ENCODE measurements at regions not wholly inside any gene's neighbourhood (a gene's known extent, or its start where the extent isn't known, plus 50 kb on each side); places are given as distances from the start of the nearest gene placed in this dataset.
"Not testable (repeated sequence)": the region's sequence is repeated elsewhere in the genome, so short reads cannot be mapped to it uniquely, and the experiment has no call there.

DNA sequence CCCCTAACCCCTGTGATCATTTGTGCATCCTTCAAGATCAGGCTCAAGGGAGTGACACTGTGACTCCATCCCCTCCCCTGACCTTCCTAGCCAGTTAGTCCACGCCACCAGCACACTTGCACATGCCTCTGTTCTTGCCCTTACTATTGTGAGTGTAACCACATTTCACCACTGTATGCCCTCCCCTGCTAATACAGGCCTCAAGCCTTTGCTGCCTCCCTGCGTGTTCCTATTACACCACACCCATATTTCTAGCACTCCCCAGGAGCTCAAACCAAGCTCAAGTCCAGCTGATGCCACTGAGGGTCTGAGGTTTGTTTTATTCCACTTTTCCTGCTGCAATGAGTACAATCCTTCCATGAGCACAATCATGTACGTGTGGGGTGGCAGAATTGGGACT, 119.3 kb upstream of the FOXN2 start:
- Histone ChIP-seq H3K27me3 (ENCODE audit: insufficient read depth, low read length) (no peaks in the 10 kb centered on the region), H3K4me3 (ENCODE audit: low read length) (no peak overlapping the region), H3K36me3 (ENCODE audit: insufficient read depth, low read length) (no peaks in the 10 kb centered on the region), H3K9me3 (ENCODE audit: low read length) (no peaks in the 10 kb centered on the region), H2AFZ (ENCODE audit: low read depth, low read length) (no peak overlapping the region), H3K4me1 (ENCODE audit: insufficient read depth, low read length) (peaks cover 14% of the 10 kb centered on the region)

DNA sequence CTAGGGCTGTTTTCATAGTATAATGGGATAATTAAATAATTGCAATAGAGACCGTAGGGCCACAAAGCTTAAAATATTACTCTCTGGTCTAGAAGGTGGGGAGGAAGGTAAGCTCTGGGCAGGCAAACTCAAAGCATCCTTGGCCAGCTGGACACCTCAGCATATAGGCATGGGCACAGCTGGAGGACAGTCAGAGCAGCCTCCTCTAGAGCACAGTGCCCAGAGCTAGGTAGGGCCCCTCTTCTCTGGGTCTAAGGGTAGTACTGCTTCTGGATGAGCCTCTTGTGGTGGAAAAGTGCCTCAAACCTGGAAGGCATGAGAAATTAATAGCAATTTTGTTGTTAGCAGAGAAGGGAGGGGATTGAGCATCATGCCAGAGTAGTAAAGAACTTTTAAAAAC, 116.9 kb upstream of the FOXN2 start:
- peaks cover 8% of the 10 kb centered on the region for H3K4me1 ChIP-seq (ENCODE audit: insufficient read depth, low read length)
- H3K4me3 ChIP-seq (ENCODE audit: low read length) = no peak overlapping the region
- H3K27me3 ChIP-seq (ENCODE audit: insufficient read depth, low read length) = no peaks in the 10 kb centered on the region
- no peaks in the 10 kb centered on the region for H3K36me3 ChIP-seq (ENCODE audit: insufficient read depth, low read length)
- H2AFZ ChIP-seq (ENCODE audit: low read depth, low read length) = no peak overlapping the region
- no peaks in the 10 kb centered on the region for H3K9me3 ChIP-seq (ENCODE audit: low read length)

DNA sequence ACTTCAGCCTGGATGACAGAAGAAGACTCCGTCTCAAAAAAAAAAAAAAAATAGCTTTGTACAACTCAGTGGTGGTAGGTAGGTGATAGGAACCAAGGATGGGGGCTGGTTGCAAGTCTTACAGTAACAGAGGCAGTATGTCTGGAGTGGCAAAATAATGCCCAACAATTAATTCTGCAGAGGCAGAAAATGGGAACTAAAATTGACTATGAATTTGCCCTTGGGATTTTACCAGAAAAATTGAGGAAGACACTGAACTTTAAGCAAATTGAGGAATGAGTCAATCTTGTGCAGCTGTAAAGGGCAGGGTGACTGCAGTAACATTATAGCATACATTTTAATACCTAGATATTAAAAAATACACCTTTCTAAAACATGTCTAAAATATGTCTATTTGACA, 116.1 kb upstream of the FOXN2 start:
- peaks cover 8% of the 10 kb centered on the region for H3K4me1 ChIP-seq (ENCODE audit: insufficient read depth, low read length)
- H2AFZ ChIP-seq (ENCODE audit: low read depth, low read length) = no peak overlapping the region
- no peaks in the 10 kb centered on the region for H3K27me3 ChIP-seq (ENCODE audit: insufficient read depth, low read length)
- H3K9me3 ChIP-seq (ENCODE audit: low read length) = no peaks in the 10 kb centered on the region
- no peak overlapping the region for H3K4me3 ChIP-seq (ENCODE audit: low read length)
- no peaks in the 10 kb centered on the region for H3K36me3 ChIP-seq (ENCODE audit: insufficient read depth, low read length)

DNA sequence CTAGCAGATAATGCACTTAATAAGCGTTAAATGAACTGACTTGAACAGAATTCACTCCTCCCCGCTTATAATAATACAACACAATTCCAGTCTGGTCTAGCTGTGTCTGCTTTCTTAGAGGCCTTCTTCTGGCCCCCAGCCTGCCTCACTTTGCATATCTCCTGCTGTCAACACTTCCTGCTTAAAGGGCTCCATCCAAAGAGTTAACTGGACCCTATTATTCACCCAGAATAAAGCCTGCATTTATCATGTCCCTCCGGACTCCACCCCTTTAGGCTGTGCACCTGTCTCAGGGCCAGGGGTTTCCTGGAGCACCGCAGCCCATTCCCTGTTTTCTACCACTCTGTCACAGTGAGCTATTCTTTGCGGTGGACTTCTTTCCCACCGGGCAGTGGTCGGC, 115.4 kb upstream of the FOXN2 start:
- Histone ChIP-seq H3K9me3 (ENCODE audit: low read length) (no peaks in the 10 kb centered on the region), H3K4me3 (ENCODE audit: low read length) (no peak overlapping the region), H3K36me3 (ENCODE audit: insufficient read depth, low read length) (no peaks in the 10 kb centered on the region), H2AFZ (ENCODE audit: low read depth, low read length) (peak overlapping the region; percentile 23), H3K27me3 (ENCODE audit: insufficient read depth, low read length) (no peaks in the 10 kb centered on the region), H3K4me1 (ENCODE audit: insufficient read depth, low read length) (peaks cover 8% of the 10 kb centered on the region)

DNA sequence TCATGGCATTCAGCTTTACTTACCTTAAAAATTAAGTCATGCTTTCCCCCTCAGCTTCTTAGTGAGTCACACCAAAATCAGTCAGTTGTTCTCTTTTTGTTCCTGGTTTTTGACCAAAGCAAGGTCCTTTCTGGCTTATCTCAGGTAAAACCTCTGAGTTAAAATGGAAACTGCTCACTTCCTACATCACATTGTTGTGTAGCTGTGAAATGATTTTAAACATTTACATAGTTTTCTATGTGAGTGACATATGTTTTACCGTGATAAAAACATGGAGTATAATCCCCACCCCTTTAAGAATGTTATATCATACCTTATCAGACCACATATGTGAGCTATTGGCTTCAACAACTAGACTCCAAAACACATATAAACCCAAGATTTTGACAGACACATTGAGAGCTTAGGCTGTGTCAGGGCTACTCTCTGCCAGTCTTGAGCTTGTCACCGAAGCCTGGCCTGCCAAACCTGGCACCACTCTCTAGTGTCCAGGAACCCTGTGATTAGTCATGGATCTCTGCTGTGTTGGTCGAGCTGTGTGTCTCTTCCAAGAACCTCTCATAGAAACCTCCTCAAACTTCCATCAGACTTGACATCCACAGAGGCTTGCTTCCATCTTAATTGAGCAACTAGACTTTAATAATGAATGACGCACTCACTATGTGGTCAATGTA, 113.7 kb upstream of the FOXN2 start:
- Histone ChIP-seq H3K36me3 (ENCODE audit: insufficient read depth, low read length) (no peaks in the 10 kb centered on the region), H2AFZ (ENCODE audit: low read depth, low read length) (no peak overlapping the region), H3K9me3 (ENCODE audit: low read length) (no peaks in the 10 kb centered on the region), H3K4me1 (ENCODE audit: insufficient read depth, low read length) (peaks cover 14% of the 10 kb centered on the region), H3K27me3 (ENCODE audit: insufficient read depth, low read length) (no peaks in the 10 kb centered on the region), H3K4me3 (ENCODE audit: low read length) (no peak overlapping the region)

DNA sequence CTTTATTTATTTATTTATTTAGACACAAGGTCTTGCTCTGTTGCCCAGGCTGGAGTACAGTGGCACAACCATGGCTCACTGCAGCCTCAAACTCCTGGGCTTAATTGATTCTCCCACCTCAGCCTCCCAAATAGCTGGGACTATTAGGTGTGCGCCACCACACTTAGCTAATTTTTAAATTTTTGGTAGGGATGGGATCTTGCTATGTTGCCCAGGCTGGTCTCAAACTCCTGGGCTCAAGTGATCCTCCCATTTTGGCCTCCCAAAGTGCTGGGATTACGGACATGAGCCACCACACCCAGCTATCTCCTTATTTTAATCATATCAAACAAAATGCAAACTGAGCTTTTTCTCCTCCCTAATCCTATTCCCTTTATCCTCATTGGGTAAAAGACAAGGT, 113.0 kb upstream of the FOXN2 start:
- H2AFZ ChIP-seq (ENCODE audit: low read depth, low read length); H3K4me3 ChIP-seq (ENCODE audit: low read length); H3K27me3 ChIP-seq (ENCODE audit: insufficient read depth, low read length); H3K9me3 ChIP-seq (ENCODE audit: low read length); H3K36me3 ChIP-seq (ENCODE audit: insufficient read depth, low read length): not testable (repeated sequence)
- peaks cover 14% of the 10 kb centered on the region for H3K4me1 ChIP-seq (ENCODE audit: insufficient read depth, low read length)

DNA sequence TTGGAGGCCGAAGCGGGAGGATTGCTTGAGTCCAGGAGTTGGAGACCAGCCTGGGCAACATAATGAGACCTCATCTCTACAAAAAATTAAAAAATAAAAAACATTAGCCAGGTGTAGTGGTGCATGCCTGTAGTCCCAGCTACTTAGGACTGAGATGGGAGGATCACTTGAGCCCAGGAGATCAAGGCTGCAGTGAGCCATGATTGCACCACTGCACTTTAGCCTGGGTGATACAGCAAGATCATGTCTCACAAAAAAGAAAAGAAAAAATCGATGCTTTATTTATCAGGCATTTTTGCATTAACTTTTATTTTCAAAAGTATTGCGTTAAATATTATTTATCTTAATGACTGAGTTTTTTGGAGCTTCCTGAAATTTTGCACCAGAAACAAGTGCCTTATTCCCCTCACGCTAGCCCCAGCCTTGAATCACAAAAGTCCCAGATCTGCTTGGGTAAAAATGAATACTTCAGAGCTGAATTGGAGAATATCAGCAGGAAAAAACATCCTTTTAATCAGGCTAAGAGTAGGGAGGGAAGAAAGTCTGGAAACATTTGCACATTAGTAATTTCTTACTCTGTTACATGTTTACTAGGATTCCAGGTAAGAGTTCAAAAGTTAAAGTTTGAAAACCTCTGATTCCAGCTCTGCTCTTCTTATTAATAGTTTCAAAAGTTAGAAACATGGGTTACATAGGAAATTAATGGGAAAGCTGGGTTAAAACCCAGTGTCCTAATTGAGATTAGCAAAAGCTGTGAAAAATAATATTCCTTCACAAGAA, 111.4 kb upstream of the FOXN2 start:
- no peak overlapping the region for H2AFZ ChIP-seq (ENCODE audit: low read depth, low read length)
- no peaks in the 10 kb centered on the region for H3K9me3 ChIP-seq (ENCODE audit: low read length)
- no peak overlapping the region for H3K4me3 ChIP-seq (ENCODE audit: low read length)
- no peaks in the 10 kb centered on the region for H3K36me3 ChIP-seq (ENCODE audit: insufficient read depth, low read length)
- no peaks in the 10 kb centered on the region for H3K27me3 ChIP-seq (ENCODE audit: insufficient read depth, low read length)
- peaks cover 14% of the 10 kb centered on the region for H3K4me1 ChIP-seq (ENCODE audit: insufficient read depth, low read length)

DNA sequence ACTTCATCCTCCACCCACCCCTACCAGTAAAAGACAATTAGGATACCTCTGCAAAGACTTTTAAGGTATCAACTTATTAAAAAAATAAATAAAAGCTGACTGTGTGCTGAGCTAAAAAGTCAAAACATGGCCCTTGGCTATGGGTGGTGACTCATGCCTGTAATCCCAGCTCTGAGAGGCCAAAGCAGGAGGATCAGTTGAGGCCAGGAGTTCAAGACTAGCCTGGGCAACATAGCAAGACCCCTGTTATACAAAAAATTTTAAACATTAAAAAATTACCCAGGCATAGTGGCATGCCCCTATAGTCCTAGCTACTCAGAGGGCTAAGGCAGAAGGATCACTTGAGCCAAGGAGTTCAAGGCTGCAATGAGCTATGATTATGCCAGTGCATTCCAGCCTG, 110.8 kb upstream of the FOXN2 start:
- H3K27me3 ChIP-seq (ENCODE audit: insufficient read depth, low read length) = no peaks in the 10 kb centered on the region
- H3K4me1 ChIP-seq (ENCODE audit: insufficient read depth, low read length) = peaks cover 14% of the 10 kb centered on the region
- no peaks in the 10 kb centered on the region for H3K36me3 ChIP-seq (ENCODE audit: insufficient read depth, low read length)
- H3K9me3 ChIP-seq (ENCODE audit: low read length) = no peaks in the 10 kb centered on the region
- no peak overlapping the region for H2AFZ ChIP-seq (ENCODE audit: low read depth, low read length)
- H3K4me3 ChIP-seq (ENCODE audit: low read length) = no peak overlapping the region

DNA sequence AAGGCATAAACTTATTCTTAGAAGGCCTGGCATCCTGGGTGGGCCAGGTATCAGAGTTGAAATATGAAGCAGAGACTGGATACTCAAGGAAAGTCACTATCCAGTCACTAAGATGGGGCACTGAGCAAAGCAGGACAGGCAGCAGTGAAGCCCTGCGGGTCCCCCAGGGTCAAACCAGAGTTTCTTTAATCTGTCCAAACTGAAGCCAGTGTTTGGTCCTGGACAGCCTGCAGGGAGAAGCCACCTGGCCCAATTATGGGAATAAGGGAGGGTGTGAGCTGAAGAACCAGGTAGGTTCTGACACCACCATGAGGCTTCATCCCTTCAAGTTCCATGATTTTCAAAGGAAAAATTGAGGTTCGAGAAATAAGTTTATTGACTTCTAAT, 109.7 kb upstream of the FOXN2 start:
- Histone ChIP-seq H3K36me3 (ENCODE audit: insufficient read depth, low read length) (no peaks in the 10 kb centered on the region), H3K4me3 (ENCODE audit: low read length) (no peak overlapping the region), H3K4me1 (ENCODE audit: insufficient read depth, low read length) (peaks cover 14% of the 10 kb centered on the region), H3K27me3 (ENCODE audit: insufficient read depth, low read length) (no peaks in the 10 kb centered on the region), H2AFZ (ENCODE audit: low read depth, low read length) (no peak overlapping the region), H3K9me3 (ENCODE audit: low read length) (no peaks in the 10 kb centered on the region)

DNA sequence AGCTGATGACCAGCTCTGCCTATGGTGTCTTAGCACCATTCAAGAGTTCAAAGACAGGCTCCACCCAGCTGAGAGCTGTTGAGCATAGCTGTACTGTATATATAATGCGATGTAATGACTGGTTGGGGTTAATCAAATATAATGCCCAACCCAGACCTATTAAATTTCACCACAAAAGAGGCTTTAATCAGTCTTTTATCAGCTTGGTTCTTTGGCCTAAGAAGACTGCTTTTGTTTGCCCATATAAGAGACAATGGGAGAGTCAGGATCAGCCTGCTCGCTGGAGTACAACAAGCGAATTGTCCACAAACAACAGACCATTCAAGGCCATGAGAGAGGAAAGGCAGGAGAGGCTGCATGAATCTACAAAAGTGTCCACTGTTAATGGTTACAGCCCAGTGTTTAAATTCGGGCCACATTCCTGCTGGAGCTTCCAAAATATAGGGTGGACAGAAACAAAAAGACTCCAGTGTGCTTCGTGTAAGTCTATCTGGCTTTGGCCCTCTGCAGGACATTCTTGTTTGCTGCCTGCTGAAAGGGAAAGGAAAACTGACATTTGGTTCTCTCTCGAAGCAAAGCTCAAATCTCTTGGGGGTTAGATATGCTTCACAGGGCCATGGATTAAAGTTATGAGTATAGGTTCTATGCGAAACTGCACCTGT, 109.2 kb upstream of the FOXN2 start:
- Histone ChIP-seq H3K36me3 (ENCODE audit: insufficient read depth, low read length) (no peaks in the 10 kb centered on the region), H3K4me3 (ENCODE audit: low read length) (no peak overlapping the region), H2AFZ (ENCODE audit: low read depth, low read length) (peak overlapping the region; percentile 34)

DNA sequence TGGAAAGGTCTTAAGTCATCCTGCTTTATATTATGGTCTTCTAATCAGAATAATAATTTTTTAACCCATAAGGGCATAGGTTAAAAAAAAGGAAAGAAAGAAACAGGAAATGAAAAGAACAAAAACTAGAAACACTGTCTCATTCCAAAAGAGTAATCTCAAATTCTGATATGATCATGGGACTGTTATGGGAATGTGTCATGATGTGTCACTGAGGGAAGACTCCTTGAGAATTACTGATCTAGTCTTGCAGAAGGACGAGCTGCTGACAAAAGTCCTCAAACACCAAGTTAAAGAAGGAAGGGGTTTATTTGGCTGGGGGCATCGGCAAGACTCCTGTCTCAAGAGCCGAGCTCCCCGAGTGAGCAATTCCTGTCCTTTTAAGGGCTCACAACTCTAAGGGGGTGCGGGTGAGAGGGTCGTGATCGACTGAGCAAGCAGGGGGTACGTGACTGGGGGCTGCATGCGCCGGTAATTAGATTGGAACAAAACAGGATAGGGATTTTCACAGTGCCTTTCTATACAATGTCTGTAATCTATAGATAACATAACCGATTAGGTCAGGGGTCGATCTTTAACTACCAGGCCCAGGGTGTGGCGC, 108.3 kb upstream of the FOXN2 start:
- not testable (repeated sequence) for H2AFZ ChIP-seq (ENCODE audit: low read depth, low read length); H3K9me3 ChIP-seq (ENCODE audit: low read length); H3K36me3 ChIP-seq (ENCODE audit: insufficient read depth, low read length); H3K4me3 ChIP-seq (ENCODE audit: low read length); H3K27me3 ChIP-seq (ENCODE audit: insufficient read depth, low read length)
- H3K4me1 ChIP-seq (ENCODE audit: insufficient read depth, low read length) = peaks cover 14% of the 10 kb centered on the region

More for the DNA sequence above, 109.2 kb upstream of the FOXN2 start:
- peaks cover 14% of the 10 kb centered on the region for H3K4me1 ChIP-seq (ENCODE audit: insufficient read depth, low read length)
- no peaks in the 10 kb centered on the region for H3K9me3 ChIP-seq (ENCODE audit: low read length)
- H3K27me3 ChIP-seq (ENCODE audit: insufficient read depth, low read length) = no peaks in the 10 kb centered on the region

DNA sequence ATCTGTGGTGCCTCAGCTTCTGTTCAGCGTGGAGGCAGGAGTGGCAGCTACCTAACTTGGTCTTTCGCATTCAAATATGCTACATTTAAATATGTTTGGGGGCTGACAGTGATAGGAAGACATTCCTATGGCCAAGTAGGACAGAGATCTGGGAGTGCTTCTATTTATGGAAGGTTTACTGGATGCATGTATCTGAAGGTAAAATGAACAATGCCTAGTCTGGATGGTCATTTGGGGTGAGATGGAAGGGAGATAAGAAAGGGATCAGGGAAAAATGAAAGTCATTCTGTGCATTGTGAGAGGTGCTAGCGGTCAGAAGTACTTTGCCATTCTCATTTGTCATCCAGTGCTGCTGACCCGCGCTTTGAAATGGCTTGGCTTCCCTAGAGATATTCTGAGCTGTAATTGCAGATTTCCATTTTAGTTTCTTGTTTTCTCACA, 107.3 kb upstream of the FOXN2 start:
- H3K9me3 ChIP-seq (ENCODE audit: low read length) = no peaks in the 10 kb centered on the region
- H3K4me3 ChIP-seq (ENCODE audit: low read length) = no peak overlapping the region
- H3K27me3 ChIP-seq (ENCODE audit: insufficient read depth, low read length) = no peaks in the 10 kb centered on the region
- H2AFZ ChIP-seq (ENCODE audit: low read depth, low read length) = no peak overlapping the region
- peaks cover 14% of the 10 kb centered on the region for H3K4me1 ChIP-seq (ENCODE audit: insufficient read depth, low read length)
- no peaks in the 10 kb centered on the region for H3K36me3 ChIP-seq (ENCODE audit: insufficient read depth, low read length)

DNA sequence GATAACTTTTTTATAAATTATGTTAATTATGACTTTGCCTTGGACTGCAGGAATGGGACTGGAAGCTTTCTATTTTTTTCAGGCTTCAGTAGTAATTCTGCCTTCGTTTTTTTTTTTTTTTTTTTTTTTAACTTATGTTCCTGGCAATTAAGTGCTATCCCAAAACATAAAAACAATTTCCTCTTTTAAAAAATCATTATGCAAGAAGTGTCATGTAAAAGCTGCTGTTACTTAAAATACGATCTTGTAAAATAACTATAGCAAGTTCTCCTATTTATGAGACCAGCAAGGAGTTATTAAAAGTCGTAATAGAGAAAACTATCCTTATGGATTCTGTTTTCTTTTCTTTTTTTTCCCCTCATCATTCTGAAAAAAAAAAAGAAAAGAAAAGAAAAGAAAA, 106.6 kb upstream of the FOXN2 start:
- H3K4me3 ChIP-seq (ENCODE audit: low read length) = no peak overlapping the region
- no peaks in the 10 kb centered on the region for H3K36me3 ChIP-seq (ENCODE audit: insufficient read depth, low read length)
- H3K4me1 ChIP-seq (ENCODE audit: insufficient read depth, low read length) = peaks cover 14% of the 10 kb centered on the region
- H3K27me3 ChIP-seq (ENCODE audit: insufficient read depth, low read length) = no peaks in the 10 kb centered on the region
- no peak overlapping the region for H2AFZ ChIP-seq (ENCODE audit: low read depth, low read length)
- H3K9me3 ChIP-seq (ENCODE audit: low read length) = no peaks in the 10 kb centered on the region

All from neuron (in vitro differentiated cells).